ENCODE measurements at regions not wholly inside any gene's neighbourhood (a gene's known extent, or its start where the extent isn't known, plus 50 kb on each side); places are given as distances from the start of the nearest gene placed in this dataset.

DNA sequence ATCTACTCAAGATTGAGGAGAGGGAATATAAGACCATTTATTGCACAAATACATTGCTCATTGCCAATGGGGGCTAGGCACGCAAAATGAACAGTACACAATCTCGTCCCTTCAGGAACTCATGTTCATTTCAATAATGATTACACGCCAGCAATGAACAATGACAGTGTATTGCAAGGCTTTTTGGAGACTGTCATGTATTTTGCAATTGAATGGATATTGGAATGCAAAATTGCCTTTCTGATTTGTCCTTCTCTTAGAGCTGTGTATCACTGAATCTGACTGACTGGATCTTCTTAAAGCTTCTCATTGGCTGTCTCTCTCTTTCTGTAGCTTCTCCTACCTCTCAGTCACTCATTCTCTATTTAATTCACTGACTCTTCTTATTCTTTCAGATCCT, 400.2 kb upstream of the DCN start:
- H3K4me3 ChIP-seq (ENCODE audit: low read depth, low read length): no peak overlapping the region
- DNase-seq (ENCODE audit: low read depth): no peak
- TF ChIP-seq, protein P1, sequence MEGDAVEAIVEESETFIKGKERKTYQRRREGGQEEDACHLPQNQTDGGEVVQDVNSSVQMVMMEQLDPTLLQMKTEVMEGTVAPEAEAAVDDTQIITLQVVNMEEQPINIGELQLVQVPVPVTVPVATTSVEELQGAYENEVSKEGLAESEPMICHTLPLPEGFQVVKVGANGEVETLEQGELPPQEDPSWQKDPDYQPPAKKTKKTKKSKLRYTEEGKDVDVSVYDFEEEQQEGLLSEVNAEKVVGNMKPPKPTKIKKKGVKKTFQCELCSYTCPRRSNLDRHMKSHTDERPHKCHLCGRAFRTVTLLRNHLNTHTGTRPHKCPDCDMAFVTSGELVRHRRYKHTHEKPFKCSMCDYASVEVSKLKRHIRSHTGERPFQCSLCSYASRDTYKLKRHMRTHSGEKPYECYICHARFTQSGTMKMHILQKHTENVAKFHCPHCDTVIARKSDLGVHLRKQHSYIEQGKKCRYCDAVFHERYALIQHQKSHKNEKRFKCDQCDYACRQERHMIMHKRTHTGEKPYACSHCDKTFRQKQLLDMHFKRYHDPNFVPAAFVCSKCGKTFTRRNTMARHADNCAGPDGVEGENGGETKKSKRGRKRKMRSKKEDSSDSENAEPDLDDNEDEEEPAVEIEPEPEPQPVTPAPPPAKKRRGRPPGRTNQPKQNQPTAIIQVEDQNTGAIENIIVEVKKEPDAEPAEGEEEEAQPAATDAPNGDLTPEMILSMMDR (IDR thresholded peaks at IDR 0.05; ENCODE audit: control insufficient read depth, extremely low read depth, insufficient read depth): no peak

GRCh38 chr12:91579516-91580263, 397.1 kb upstream of the DCN start:
- TF ChIP-seq, protein P1 (IDR thresholded peaks at IDR 0.05; ENCODE audit: control insufficient read depth, extremely low read depth, insufficient read depth): no peak
- H3K4me3 ChIP-seq (ENCODE audit: low read depth, low read length): no peak overlapping the region
- DNase-seq (ENCODE audit: low read depth): no peak

DNA sequence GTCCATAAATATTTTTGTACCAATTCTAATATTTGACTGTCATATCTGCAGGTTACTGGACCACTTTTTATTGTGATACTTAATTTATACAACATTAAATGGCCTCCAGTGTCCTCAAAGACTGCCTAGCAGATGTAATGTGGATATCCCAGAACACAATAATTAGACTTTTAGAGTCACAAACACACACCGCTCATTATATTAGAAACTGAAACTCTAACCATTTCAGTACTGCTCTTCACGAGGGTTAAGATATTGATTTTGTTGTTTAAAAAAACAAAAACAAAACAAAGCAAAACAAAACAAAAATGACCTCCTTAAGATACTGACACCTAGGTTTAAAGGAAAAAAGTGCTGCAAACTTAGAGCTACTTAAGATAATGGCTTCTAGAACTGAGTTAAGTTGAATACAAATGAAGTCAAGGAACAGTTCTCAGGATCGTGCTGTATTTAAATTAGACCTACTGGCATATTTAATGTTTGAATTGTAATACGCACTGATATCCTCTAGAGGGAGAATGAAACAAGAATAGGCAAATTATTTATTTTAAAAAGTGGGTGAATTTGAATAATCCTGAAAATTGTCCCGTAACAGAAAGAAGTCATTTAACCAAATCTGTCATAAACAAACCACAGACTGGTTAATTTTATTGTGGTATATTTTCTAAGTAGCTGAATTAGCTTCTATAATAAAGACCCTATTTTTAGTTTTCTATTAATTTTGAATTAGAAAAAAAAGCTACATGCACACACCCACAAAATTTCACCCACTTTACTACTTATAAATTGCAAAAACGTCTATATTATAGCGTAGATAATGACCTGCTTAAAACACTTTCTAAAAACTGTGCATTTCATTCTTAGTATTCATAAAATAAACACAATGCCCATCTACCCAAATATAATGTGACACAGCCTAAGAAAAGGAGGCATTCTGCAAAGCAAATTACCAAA, 395.2 kb upstream of the DCN start:
- TF ChIP-seq, protein P1 (IDR thresholded peaks at IDR 0.05; ENCODE audit: control insufficient read depth, extremely low read depth, insufficient read depth): peak; percentile 40
- no peak for DNase-seq (ENCODE audit: low read depth)
- H3K4me3 ChIP-seq (ENCODE audit: low read depth, low read length): no peak overlapping the region

- TF ChIP-seq, protein P1 (IDR thresholded peaks at IDR 0.05; ENCODE audit: control insufficient read depth, extremely low read depth, insufficient read depth): no peak
- DNase-seq (ENCODE audit: low read depth): no peak
- H3K4me3 ChIP-seq (ENCODE audit: low read depth, low read length): no peak overlapping the region
These were observed 393.8 kb upstream of the DCN start for GRCh38 chr12:91576432-91576831.

DNA sequence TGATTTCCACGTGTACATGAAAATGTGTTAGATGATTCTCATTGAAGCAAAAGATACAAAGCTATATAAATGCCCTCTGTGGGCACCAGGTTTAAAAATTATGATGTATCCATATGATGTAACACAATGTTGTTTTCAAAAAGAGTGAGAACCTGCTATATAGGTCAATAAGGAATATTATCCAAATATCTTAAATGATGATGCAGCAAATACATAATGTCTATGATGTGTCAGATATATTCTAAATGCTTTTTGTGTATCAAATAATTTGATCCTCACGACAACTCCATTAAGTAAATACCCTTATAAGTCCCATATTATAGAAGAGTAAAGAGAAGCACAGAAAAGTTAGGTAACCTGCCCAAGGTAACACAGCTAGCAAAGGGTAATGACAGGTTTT, 393.0 kb upstream of the DCN start:
- no peak overlapping the region for H3K4me3 ChIP-seq (ENCODE audit: low read depth, low read length)
- TF ChIP-seq, protein P1 (IDR thresholded peaks at IDR 0.05; ENCODE audit: control insufficient read depth, extremely low read depth, insufficient read depth): no peak
- no peak for DNase-seq (ENCODE audit: low read depth)

DNA sequence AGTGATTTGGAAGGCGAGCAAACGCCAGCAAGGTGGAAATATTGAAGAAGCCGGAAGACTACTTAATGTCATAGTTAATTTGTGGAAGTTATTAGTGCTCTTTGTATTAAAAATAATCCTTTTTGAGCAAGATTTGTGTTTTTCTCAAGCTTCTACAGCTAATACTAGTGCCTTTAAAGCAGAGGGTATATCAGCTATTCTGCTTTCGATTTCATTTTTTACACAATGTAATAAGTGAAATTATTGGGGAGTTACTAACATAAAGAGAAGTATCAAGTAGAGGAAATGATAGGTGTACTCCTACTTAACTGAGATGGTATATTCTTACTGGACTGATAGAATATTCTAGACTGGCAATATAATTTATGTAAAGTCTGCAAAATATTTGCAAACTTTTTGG, 392.4 kb upstream of the DCN start:
- TF ChIP-seq, protein P1 (IDR thresholded peaks at IDR 0.05; ENCODE audit: control insufficient read depth, extremely low read depth, insufficient read depth): no peak
- DNase-seq (ENCODE audit: low read depth): no peak
- no peak overlapping the region for H3K4me3 ChIP-seq (ENCODE audit: low read depth, low read length)
